SK-N-MC (cell line): ENCODE measurements at regions not wholly inside any gene's neighbourhood (a gene's known extent, or its start where the extent isn't known, plus 50 kb on each side); places are given as distances from the start of the nearest gene placed in this dataset.

Source experiments
- DNase-seq: peaks from one replicate; pipeline ENCODE4 v3.0.0-alpha.2; 2011; ENCODE audit warnings: low read depth, low spot score
- H3K27ac ChIP-seq: fragments of 200-600 bp; sonication (generic); 2 replicates; pipeline ENCODE4 v1.5.1; 2016; ENCODE audit warnings: mixed run types
- H3K36me3 ChIP-seq: fragments of 200-600 bp; sonication (generic); 2 replicates; pipeline ENCODE4 v1.6.1; 2017; ENCODE audit warnings: antibody characterized with exemption, low read length, mixed read lengths; ENCODE audit not compliant: insufficient read depth
- H3K4me3 ChIP-seq: fragments of 200-600 bp; sonication (generic); 2 replicates; pipeline ENCODE4 v1.5.1; 2016
- H3K9ac ChIP-seq: fragments of 200-600 bp; sonication (generic); 2 replicates; pipeline ENCODE4 v1.8.0; 2017; ENCODE audit warnings: mixed run types, mixed read lengths; ENCODE audit not compliant: insufficient read length
- H3K9me3 ChIP-seq: fragments of 200-600 bp; sonication (generic); 2 replicates; pipeline ENCODE4 v1.6.1; 2017; ENCODE audit warnings: low read depth, mild to moderate bottlenecking, antibody characterized with exemption, low read length, moderate library complexity, mixed read lengths
- EZH2 ChIP-seq: fragments of 200-600 bp; sonication (generic); IDR thresholded peaks from one replicate; pipeline ENCODE4 v1.6.1; 2017; ENCODE audit warnings: antibody characterized with exemption
- FOXP2 ChIP-seq: optimal IDR thresholded peaks from 2 replicates; pipeline ENCODE3; 2011; ENCODE audit warnings: mild to moderate bottlenecking, moderate library complexity; ENCODE audit not compliant: insufficient read depth; ENCODE audit errors: extremely low read length, control extremely low read depth
- POLR2AphosphoS5 ChIP-seq: IDR thresholded peaks from 2 replicates; pipeline ENCODE4 v1.6.1; 2012; ENCODE audit warnings: mild to moderate bottlenecking, low read depth, low read length, borderline replicate concordance

- no peak for TF ChIP-seq EZH2
- TF ChIP-seq POLR2AphosphoS5, result no peak
- no peak for TF ChIP-seq FOXP2
- H3K27ac ChIP-seq, result no peak overlapping the region
- no peaks in the 10 kb centered on the region for H3K36me3 ChIP-seq
- H3K9me3 ChIP-seq, result no peaks in the 10 kb centered on the region
- H3K4me3 ChIP-seq, result no peak overlapping the region
- no peak overlapping the region for H3K9ac ChIP-seq
- no peak for DNase-seq
Observed at GRCh38 chr2:2846332-2847208, 515.5 kb upstream of the MYT1L start.

- H3K27ac ChIP-seq, result no peak overlapping the region
- H3K9me3 ChIP-seq, result no peaks in the 10 kb centered on the region
- DNase-seq, result no peak
- no peak for TF ChIP-seq EZH2
- no peak for TF ChIP-seq POLR2AphosphoS5
- no peak for TF ChIP-seq FOXP2
- no peak overlapping the region for H3K9ac ChIP-seq
- no peak overlapping the region for H3K4me3 ChIP-seq
- H3K36me3 ChIP-seq, result no peaks in the 10 kb centered on the region
Observed at GRCh38 chr2:2845806-2846315, 514.8 kb upstream of the MYT1L start.

- H3K27ac ChIP-seq, result no peak overlapping the region
- no peak for DNase-seq
- no peaks in the 10 kb centered on the region for H3K9me3 ChIP-seq
- no peaks in the 10 kb centered on the region for H3K36me3 ChIP-seq
- H3K9ac ChIP-seq, result no peak overlapping the region
- no peak for TF ChIP-seq POLR2AphosphoS5
- TF ChIP-seq EZH2, result no peak
- no peak for TF ChIP-seq FOXP2
- no peak overlapping the region for H3K4me3 ChIP-seq
Observed at GRCh38 chr2:2845267-2845666, 514.2 kb upstream of the MYT1L start.

DNA sequence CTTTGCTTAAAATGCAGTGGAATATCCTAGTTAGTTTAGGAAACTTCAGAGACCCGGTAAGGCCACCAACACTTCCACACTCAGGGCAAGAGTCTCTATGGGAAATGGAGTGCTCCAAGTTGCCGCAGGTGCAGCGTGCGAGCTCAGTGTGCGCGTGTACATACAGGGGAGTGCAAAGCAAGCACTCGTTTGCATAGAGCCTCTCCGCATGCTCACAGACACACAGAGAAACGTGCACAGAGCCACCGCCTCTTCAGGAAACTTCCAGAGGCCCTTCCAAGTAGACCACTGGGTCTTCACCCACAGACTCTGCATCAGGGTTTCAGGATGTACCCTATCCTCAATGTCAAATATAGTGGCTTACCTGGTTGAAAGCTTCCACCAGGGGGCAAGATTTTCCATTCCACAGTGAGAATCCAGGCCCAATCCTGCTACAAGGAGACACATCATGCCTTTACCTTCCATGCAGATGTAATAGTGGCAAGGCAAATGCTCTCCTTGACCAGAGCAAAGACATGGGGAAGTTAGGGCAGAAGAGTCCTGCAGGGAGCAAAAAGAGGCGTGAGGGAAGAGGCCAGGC, 513.0 kb upstream of the MYT1L start:
- Histone ChIP-seq H3K9ac (no peak overlapping the region), H3K9me3 (no peaks in the 10 kb centered on the region), H3K36me3 (no peaks in the 10 kb centered on the region), H3K4me3 (no peak overlapping the region), H3K27ac (no peak overlapping the region)
- no peak for DNase-seq
- TF ChIP-seq EZH2 (no peak), FOXP2 (no peak), POLR2AphosphoS5 (no peak)

- TF ChIP-seq POLR2AphosphoS5, result no peak
- TF ChIP-seq FOXP2, result no peak
- TF ChIP-seq EZH2, result no peak
- H3K27ac ChIP-seq, result no peak overlapping the region
- no peaks in the 10 kb centered on the region for H3K36me3 ChIP-seq
- H3K9me3 ChIP-seq, result no peaks in the 10 kb centered on the region
- DNase-seq, result no peak
- no peak overlapping the region for H3K4me3 ChIP-seq
- H3K9ac ChIP-seq, result no peak overlapping the region
Observed at GRCh38 chr2:2842466-2842865, 511.4 kb upstream of the MYT1L start.

- H3K27ac ChIP-seq, result no peak overlapping the region
- no peak overlapping the region for H3K9ac ChIP-seq
- no peak for TF ChIP-seq FOXP2
- TF ChIP-seq POLR2AphosphoS5, result no peak
- TF ChIP-seq EZH2, result no peak
- no peaks in the 10 kb centered on the region for H3K36me3 ChIP-seq
- no peak overlapping the region for H3K4me3 ChIP-seq
- DNase-seq, result no peak
- no peaks in the 10 kb centered on the region for H3K9me3 ChIP-seq
Observed at GRCh38 chr2:2840681-2841300, 509.7 kb upstream of the MYT1L start.

DNA sequence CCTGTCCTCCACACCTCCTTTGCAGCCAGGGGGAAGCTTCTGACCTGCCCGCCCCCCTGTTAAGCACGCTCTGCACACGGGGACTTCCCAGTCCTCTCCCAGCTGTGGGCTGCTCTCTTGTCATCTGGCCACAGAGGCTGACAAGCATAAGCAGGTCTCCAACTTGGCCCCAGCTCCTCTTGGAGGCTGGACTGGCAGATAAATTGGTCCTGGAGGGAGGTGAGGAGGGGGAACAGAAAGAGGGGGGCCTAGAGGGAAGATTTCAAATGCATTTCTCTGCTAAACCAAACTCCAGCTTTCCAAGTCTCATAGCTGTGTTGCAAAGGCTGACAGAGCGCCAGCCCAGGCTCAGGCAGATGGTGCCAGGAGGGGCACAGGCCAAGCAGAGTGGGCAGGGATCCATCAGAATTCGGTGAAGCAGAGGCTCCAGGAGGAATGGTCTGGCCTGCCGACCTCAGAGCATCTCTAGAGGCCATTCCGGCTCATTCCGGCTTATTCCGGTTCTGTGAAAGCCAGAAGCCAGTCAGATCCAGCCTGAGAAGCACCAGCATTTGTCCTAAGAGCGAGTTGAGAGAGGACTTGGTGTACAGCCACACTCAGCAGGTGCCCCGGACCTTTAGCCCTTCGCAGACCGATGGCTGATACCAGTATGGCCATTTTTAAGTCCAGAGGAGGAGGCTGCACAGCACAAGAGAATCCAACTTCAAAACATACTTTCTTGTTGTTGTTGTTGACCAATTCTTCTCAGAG, 508.9 kb upstream of the MYT1L start:
- DNase-seq, result no peak
- TF ChIP-seq POLR2AphosphoS5 (no peak), FOXP2 (no peak), EZH2 (no peak)

More for the DNA sequence above, 508.9 kb upstream of the MYT1L start:
- no peak overlapping the region for H3K4me3 ChIP-seq
- H3K27ac ChIP-seq, result no peak overlapping the region
- no peaks in the 10 kb centered on the region for H3K9me3 ChIP-seq
- no peaks in the 10 kb centered on the region for H3K36me3 ChIP-seq
- H3K9ac ChIP-seq, result no peak overlapping the region
